Effector memory CD8-positive, alpha-beta T cell (primary cell): ENCODE measurements at regions not wholly inside any gene's neighbourhood (a gene's known extent, or its start where the extent isn't known, plus 50 kb on each side); places are given as distances from the start of the nearest gene placed in this dataset.
"Not testable (repeated sequence)": the region's sequence is repeated elsewhere in the genome, so short reads cannot be mapped to it uniquely, and the experiment has no call there.

Experiments used
- ATAC-seq: fragments of 150-1000 bp; cut with Tn5 transposase; replicated peaks from 2 replicates; pipeline ENCODE4 v1.10.0; 2021; ENCODE audit warnings: mild to moderate bottlenecking, moderate library complexity
- DNase-seq, 3 experiments: peaks; one replicate each; pipeline ENCODE4 v3.0.0; 2021
- H3K27ac Mint-ChIP-seq, 2 donors: one replicate each; pipeline ENCODE4 v1.8.0; 2022; ENCODE audit warnings: mild to moderate bottlenecking in 2 of 2, mixed read lengths in 2 of 2, moderate library complexity in 2 of 2
- H3K27me3 Mint-ChIP-seq, 2 donors: one replicate each; pipeline ENCODE4 v1.8.0; 2022; ENCODE audit warnings: mixed read lengths in 2 of 2
- H3K36me3 Mint-ChIP-seq: one replicate; pipeline ENCODE4 v1.8.0; 2022; ENCODE audit warnings: mild to moderate bottlenecking, moderate library complexity, mixed read lengths; ENCODE audit not compliant: insufficient read depth
- H3K4me1 Mint-ChIP-seq, 2 donors: one replicate each; pipeline ENCODE4 v1.8.0; 2022; ENCODE audit warnings: low read depth in 2 of 2, mixed read lengths in 2 of 2
- H3K4me3 Mint-ChIP-seq, 2 donors: one replicate each; pipeline ENCODE4 v1.8.0; 2022; ENCODE audit warnings: mild to moderate bottlenecking in 2 of 2, mixed read lengths in 2 of 2, moderate library complexity in 2 of 2
- H3K9me3 Mint-ChIP-seq, 2 donors: one replicate each; pipeline ENCODE4 v1.8.0; 2022; ENCODE audit warnings: mixed read lengths in 2 of 2

DNA sequence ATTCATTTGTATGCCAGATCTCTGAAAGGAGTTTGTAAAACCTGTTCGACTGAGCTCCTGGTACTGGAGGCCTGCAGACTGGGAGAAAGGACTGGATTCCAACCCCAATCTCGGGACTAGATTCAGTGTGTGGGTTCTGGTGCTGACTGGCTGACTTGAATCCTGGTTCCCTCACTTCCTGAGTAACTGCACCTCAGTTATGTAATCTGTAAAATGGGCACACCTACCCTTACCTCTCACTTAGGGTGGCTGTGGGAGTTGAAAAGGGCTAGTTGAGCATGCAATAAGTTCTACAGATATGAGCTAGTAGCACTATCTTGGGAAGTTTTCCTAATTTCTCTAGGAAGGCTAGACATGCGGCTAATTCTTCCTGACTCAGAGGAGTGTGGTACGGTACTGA is 621.3 kb upstream of the TBX3 start:
- H3K4me1 Mint-ChIP-seq: no peaks in the 10 kb centered on the region
- peaks cover 3 to 7% of the 10 kb centered on the region in 2 donors for H3K9me3 Mint-ChIP-seq
- no peak for ATAC-seq
- no peak overlapping the region for H3K27ac Mint-ChIP-seq
- no peaks in the 10 kb centered on the region for H3K27me3 Mint-ChIP-seq
- no peak overlapping the region for H3K4me3 Mint-ChIP-seq
- no peaks in the 10 kb centered on the region for H3K36me3 Mint-ChIP-seq
- DNase-seq: no peak

DNA sequence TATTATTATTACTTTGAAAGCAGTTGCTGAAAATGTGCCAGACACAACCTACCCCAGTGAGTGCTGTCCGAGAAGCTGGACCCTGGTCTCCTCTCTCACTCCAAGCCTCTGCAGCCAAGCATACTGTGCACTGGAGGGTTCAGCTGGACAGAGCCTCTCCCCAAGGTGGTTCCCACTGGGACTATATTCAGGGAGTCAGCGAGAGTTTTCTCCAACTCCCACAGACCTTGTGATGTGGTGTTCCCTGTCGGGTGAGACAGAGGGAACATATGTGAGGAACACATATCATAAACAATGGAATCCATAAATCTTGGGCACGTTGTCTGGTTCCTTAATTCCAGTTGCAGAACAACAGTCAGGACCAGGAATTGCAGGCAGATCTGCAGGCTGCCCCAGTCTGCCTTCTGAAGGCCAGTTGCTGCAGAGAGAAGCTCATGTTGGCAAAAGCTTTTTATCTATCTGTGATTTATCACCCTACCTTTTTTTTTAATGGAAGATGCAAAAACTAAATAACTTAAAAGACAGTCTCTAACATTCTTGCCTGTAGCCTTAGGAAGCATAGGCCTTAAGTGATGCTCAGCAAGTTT is 619.8 kb upstream of the TBX3 start:
- Mint-ChIP-seq H3K27me3 (no peaks in the 10 kb centered on the region), H3K4me3 (no peak overlapping the region), H3K36me3 (no peaks in the 10 kb centered on the region), H3K9me3 (peaks cover 3 to 7% of the 10 kb centered on the region in 2 donors), H3K4me1 (no peaks in the 10 kb centered on the region), H3K27ac (no peak overlapping the region)
- no peak for ATAC-seq
- DNase-seq: no peak

DNA sequence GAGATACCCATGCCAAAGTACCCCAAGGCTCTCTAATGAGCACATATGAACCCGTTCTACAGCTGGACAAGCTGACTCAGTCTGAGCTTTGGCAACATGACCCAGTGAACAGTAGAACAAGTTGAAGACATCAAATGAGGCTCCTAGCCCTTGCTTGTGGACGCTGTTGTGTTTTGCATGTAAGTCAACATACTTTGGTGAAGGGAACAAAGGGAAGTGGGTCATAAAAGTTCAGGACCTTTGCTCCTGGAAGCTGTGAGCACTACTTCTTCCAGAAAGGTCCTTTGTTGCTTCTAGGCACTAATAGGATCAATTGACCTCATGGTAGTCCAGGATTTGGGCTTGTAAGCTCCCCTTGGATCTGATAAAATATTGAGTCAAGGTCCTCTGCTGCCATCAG is 613.5 kb upstream of the TBX3 start:
- H3K4me3 Mint-ChIP-seq: no peak overlapping the region
- no peaks in the 10 kb centered on the region for H3K4me1 Mint-ChIP-seq
- H3K27ac Mint-ChIP-seq: no peak overlapping the region
- ATAC-seq (no peak), DNase-seq (no peak)
- H3K36me3 Mint-ChIP-seq: no peaks in the 10 kb centered on the region
- peaks cover 7 to 14% of the 10 kb centered on the region in 2 donors for H3K9me3 Mint-ChIP-seq
- H3K27me3 Mint-ChIP-seq: no peaks in the 10 kb centered on the region

DNA sequence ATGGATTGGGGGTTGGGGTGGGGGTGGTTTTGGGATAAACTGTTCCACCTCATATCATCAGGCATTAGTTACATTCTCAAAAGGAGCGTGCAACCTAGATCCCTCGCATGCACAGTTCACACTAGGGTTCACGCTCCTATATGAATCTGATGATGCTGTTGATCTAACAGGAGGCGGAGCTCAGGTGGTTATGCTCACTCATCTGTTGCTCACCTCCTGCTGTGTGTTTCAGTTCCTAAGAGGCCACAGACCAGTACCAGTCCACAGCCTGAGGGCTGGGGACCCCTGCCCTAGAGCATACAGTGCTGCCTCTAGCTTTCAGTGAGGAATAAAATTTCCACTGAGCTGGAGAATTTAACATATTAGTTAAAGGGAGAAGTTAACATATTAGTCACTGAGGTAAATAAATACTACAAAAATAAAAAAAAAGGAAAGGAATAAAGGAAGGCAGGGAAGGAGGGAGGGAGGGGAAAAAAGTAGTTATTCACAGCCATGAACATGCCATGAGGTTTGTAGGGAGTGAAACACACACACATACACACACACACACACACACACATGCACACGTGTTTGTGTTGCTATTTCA is 612.7 kb upstream of the TBX3 start:
- DNase-seq (no peak), ATAC-seq (no peak)
- no peak overlapping the region for H3K4me3 Mint-ChIP-seq
- peaks cover 7 to 14% of the 10 kb centered on the region in 2 donors for H3K9me3 Mint-ChIP-seq
- no peak overlapping the region for H3K27ac Mint-ChIP-seq
- no peaks in the 10 kb centered on the region for H3K36me3 Mint-ChIP-seq
- no peaks in the 10 kb centered on the region for H3K27me3 Mint-ChIP-seq
- H3K4me1 Mint-ChIP-seq: no peaks in the 10 kb centered on the region

DNA sequence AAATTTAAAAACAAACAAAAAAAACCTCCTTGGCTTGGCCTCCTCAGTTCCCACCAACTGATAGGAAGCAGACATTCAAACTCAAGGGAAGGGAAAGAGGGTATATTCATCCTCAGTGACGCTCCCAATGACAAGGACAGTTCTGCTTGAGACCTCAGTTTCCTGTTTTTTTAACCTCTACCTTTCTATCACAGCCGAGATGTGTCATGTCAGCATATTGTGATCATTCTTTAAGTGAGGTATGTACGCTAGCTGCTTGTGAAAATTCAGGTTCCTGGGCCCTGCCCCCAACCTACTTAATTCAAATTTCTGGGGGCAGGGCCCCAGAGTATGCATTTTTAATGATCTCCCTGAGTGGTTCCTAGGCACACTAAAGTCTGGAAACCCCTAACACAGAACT is 611.9 kb upstream of the TBX3 start:
- Mint-ChIP-seq H3K27ac (no peak overlapping the region), H3K27me3 (no peaks in the 10 kb centered on the region), H3K4me3 (no peak overlapping the region), H3K4me1 (no peaks in the 10 kb centered on the region), H3K36me3 (no peaks in the 10 kb centered on the region), H3K9me3 (peaks cover 6 to 14% of the 10 kb centered on the region in 2 donors)
- DNase-seq: no peak
- ATAC-seq: no peak

DNA sequence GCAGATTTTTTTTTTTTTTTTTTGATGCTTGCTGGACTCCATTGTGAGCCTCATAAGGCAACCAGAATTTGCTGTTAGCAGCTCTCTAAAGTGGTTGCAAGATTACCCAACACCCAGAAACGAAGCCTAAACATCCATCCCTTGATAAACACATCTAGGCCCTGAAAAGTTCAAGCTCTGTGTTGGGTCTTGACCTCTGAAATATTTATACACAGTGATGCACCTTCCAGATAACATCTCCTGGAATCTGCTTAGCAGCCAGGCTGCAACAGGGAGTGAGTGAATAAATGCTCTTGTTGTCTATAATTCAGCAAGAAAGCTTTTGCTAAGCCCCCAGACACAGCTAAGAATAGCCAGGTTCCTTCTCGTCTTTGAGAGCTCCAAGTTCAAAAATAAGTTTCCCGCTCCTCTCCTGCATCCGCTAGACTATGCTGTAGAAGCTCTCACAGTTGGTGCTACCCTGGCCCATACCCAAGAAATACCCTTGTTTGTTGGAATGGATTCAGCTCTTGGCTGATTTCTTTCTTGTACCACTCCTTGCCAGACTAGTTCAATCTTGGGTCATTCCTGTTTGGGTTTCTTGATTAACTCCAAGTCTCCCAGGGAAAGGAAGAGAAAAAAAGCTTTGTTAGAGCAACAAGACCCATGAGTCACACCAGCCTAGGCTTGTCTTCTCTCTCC is 610.6 kb upstream of the TBX3 start:
- ATAC-seq: no peak
- no peaks in the 10 kb centered on the region for H3K36me3 Mint-ChIP-seq
- H3K27ac Mint-ChIP-seq: no peak overlapping the region
- DNase-seq: no peak
- no peaks in the 10 kb centered on the region for H3K4me1 Mint-ChIP-seq
- no peaks in the 10 kb centered on the region for H3K27me3 Mint-ChIP-seq
- H3K4me3 Mint-ChIP-seq: no peak overlapping the region
- H3K9me3 Mint-ChIP-seq: peaks cover 6 to 14% of the 10 kb centered on the region in 2 donors

DNA sequence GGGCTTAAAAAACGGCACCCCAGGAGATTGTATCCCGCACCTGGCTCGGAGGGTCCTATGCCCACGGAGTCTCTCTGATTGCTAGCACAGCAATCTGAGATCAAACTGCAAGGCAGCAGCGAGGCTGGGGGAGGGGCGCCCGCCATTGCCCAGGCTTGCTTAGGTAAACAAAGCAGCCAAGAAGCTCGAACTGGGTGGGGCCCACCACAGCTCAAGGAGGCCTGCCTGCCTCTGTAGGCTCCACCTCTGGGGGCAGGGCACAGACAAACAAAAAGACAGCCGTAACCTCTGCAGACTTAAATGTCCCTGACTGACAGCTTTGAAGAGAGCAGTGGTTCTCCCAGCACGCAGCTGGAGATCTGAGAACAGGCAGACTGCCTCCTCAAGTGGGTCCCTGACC is 601.5 kb upstream of the TBX3 start:
- H3K9me3 Mint-ChIP-seq, ATAC-seq, H3K4me1 Mint-ChIP-seq, H3K27me3 Mint-ChIP-seq, DNase-seq, H3K36me3 Mint-ChIP-seq, H3K27ac Mint-ChIP-seq, H3K4me3 Mint-ChIP-seq: not testable (repeated sequence)

DNA sequence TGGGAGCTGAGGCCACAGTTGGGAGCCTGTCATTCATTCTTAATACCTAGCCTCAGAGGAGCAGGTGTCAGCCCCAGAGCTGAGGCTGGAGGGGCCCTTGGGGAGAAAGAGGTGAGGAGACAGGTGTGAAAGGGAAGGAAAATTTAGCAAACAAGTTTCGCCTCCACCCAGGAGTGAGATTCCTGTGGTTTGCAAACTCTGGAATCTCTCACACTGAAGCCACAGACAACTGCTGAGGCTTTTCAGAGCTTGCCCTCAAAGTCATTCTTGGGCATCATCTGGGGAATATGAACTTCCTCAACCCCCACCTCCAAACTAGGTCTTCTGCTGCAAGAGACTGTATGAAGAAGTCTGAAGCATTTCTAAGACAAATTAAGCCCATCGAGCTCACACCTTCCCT is 589.5 kb upstream of the TBX3 start:
- Mint-ChIP-seq H3K4me3 (no peak overlapping the region), H3K27ac (no peak overlapping the region), H3K4me1 (no peaks in the 10 kb centered on the region), H3K36me3 (no peaks in the 10 kb centered on the region), H3K27me3 (no peaks in the 10 kb centered on the region), H3K9me3 (peaks cover 4 to 18% of the 10 kb centered on the region in 2 donors)
- DNase-seq: no peak
- ATAC-seq: no peak

DNA sequence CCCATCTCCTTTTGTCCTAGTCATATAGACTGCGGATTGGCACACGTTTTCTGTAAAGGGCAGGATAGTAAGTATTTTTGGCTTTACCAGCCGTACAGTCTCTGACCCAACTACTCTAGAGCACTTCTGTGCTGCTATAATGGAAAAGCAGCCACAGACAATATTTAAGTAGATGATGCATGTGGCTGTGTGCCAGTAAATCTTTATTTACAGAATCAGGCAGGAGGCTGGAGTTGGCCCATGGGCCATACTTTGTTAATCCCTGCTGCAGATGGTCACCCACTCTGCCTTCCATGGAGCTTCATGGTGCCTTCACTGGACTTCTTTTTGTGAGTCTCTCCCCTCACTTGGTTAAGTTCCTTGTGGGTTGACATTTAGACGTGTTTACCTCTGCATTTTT is 584.5 kb upstream of the TBX3 start:
- H3K9me3 Mint-ChIP-seq: peaks cover 0 to 11% of the 10 kb centered on the region in 2 donors
- no peak for ATAC-seq
- H3K27me3 Mint-ChIP-seq: no peaks in the 10 kb centered on the region
- H3K4me1 Mint-ChIP-seq: no peaks in the 10 kb centered on the region
- H3K27ac Mint-ChIP-seq: no peak overlapping the region
- DNase-seq: no peak
- H3K36me3 Mint-ChIP-seq: no peaks in the 10 kb centered on the region
- no peak overlapping the region for H3K4me3 Mint-ChIP-seq

DNA sequence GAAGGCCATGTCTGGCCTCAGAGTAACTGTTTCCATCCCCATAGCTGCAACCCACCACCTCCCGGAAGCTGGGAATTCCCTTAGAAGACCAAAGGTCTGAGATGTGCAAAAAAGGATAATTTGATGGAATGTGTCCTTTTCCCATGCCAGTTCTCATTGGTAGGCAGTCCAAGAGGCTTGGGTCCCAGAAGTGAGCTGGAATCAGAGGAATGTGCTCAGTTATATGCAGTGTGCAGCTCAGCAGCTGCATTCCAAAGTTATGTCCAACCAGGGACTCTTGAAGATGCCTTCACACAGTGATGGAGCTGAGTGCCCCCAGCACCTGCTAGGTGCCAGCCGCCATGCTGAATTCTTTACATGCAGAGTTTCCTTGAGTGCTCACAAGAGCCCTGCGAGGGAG is 583.9 kb upstream of the TBX3 start:
- Mint-ChIP-seq H3K9me3 (peaks cover 0 to 11% of the 10 kb centered on the region in 2 donors), H3K4me1 (no peaks in the 10 kb centered on the region), H3K4me3 (no peak overlapping the region), H3K36me3 (no peaks in the 10 kb centered on the region), H3K27ac (no peak overlapping the region), H3K27me3 (no peaks in the 10 kb centered on the region)
- DNase-seq (no peak), ATAC-seq (no peak)

DNA sequence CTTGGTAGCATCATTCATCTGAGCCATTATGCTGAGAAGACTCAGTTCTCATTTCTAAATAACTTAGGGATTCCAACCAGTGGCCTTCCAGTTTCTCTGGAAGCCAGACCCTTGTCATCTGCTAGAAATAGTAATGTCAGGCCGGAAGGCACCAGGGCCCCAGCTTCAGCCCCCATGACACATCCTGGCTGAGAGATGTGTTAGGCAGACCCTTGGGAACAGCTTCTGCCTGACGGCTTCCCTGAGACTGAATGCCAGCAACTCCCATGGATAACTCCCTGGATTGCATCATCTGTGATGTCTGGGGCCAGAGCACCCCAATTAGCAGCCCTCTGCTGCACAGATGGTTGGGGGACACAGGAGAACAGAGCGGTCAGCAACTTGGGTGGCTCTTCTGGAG is 583.5 kb upstream of the TBX3 start:
- no peak overlapping the region for H3K4me3 Mint-ChIP-seq
- no peaks in the 10 kb centered on the region for H3K27me3 Mint-ChIP-seq
- H3K27ac Mint-ChIP-seq: no peak overlapping the region
- H3K9me3 Mint-ChIP-seq: peaks cover 0 to 11% of the 10 kb centered on the region in 2 donors
- no peak for ATAC-seq
- DNase-seq: no peak
- no peaks in the 10 kb centered on the region for H3K4me1 Mint-ChIP-seq
- no peaks in the 10 kb centered on the region for H3K36me3 Mint-ChIP-seq

DNA sequence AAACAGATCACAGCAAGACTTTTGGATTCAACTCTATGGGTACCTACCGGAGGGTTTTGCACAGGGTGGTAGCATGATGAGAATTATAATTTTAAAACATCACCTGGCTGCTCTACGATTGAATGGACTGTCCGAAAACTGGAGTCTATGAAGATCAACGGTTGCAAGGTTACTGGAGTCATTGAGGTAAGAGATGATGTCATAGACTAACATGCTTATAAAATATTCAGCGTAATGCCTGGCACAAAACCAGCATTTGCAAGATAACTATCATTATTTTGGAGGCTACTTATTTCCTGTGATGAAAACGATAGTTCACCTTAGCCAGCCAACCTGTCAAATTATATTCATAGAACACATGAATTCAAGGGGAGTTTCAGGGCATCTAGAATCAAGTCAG is 580.6 kb upstream of the TBX3 start:
- H3K27me3 Mint-ChIP-seq: no peaks in the 10 kb centered on the region
- H3K9me3 Mint-ChIP-seq: peaks cover 0 to 11% of the 10 kb centered on the region in 2 donors
- H3K36me3 Mint-ChIP-seq: no peaks in the 10 kb centered on the region

DNA sequence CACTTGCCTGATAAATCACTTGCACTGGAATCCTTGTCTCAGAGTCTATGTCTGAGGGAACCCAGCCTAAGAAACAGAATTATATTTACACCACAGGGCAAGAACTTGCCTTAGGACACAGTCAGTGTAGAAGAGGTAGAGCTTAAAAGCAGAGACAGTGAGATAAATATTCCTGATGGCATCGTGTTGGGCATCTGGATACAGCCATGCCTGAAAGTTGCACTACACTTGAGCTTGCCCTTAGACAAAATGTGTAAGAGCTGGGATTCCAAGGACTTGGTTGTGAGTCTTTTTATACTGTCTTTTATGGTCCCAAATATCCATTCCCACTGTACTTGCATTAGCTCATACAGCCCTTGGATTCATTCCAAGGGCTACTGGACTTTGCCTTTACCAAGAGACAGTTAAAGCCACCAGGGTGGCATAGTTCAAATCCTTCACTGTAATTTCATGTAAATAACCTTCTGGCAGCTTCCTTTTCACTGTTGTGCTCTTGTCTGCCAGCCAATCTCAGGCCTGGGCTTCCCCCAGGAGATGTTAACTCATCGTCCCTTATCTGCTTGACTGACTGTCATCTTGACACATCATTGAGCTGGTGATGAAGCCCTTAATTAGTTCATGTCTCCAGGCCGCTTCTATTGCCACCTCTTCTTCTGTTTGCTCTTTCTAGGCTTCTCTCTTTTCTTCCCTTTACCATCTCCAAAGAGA is 577.9 kb upstream of the TBX3 start:
- H3K9me3 Mint-ChIP-seq: peaks cover 6 to 17% of the 10 kb centered on the region in 2 donors
- DNase-seq (no peak), ATAC-seq (no peak)
- no peak overlapping the region for H3K27ac Mint-ChIP-seq
- no peaks in the 10 kb centered on the region for H3K36me3 Mint-ChIP-seq
- H3K4me1 Mint-ChIP-seq: no peaks in the 10 kb centered on the region
- H3K4me3 Mint-ChIP-seq: no peak overlapping the region
- no peaks in the 10 kb centered on the region for H3K27me3 Mint-ChIP-seq

More for the DNA sequence above, 580.6 kb upstream of the TBX3 start:
- no peak for ATAC-seq
- no peak for DNase-seq
- Mint-ChIP-seq H3K4me3 (no peak overlapping the region), H3K4me1 (no peaks in the 10 kb centered on the region), H3K27ac (no peak overlapping the region)
